ENCODE measurements at regions not wholly inside any gene's neighbourhood (a gene's known extent, or its start where the extent isn't known, plus 50 kb on each side); places are given as distances from the start of the nearest gene placed in this dataset.

DNA sequence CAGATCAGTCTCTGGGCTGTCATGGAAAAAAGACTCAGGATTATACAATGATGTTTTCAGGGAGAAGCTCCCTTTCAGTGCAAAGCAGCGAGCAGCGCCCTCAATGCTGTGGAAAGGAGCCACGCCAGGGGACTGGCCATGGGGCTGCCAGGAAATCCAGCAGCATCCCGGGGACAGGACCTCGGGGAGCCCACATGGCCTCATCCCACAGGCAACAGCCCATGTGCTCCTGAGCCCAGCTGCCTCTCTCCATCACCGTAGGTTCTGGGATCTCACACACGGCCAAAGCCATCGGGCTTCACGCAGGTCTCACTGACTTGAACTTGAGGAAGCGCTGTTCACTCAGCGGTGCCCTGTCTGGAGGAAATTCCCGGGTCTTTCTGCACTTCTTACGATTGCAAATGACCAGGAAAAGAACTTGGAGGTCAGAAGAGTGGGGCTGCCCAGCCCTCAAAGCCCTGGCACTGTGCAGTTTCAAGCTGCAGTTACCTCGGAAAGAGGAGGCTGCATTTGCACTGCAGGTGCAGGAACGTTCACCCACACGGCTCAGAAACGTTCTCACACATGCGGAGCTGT lies 125.9 kb upstream of the THBS2 start:
- no peak for DNase-seq (ENCODE audit: low spot score in 2 of 2)
- Histone ChIP-seq H3K27ac (no peak overlapping the region), H3K9me3 (no peaks in the 10 kb centered on the region), H3K36me3 (no peaks in the 10 kb centered on the region), H3K4me3 (no peak overlapping the region), H3K27me3 (no peaks in the 10 kb centered on the region), H3K4me1 (no peaks in the 10 kb centered on the region)
- intact Hi-C loops (cut with DNase I; ENCODE audit: low total_unique reads) = no loop called here
- no peak for TF ChIP-seq POLR2AphosphoS5 (IDR thresholded peaks at IDR 0.05)
- TF ChIP-seq, protein P1, sequence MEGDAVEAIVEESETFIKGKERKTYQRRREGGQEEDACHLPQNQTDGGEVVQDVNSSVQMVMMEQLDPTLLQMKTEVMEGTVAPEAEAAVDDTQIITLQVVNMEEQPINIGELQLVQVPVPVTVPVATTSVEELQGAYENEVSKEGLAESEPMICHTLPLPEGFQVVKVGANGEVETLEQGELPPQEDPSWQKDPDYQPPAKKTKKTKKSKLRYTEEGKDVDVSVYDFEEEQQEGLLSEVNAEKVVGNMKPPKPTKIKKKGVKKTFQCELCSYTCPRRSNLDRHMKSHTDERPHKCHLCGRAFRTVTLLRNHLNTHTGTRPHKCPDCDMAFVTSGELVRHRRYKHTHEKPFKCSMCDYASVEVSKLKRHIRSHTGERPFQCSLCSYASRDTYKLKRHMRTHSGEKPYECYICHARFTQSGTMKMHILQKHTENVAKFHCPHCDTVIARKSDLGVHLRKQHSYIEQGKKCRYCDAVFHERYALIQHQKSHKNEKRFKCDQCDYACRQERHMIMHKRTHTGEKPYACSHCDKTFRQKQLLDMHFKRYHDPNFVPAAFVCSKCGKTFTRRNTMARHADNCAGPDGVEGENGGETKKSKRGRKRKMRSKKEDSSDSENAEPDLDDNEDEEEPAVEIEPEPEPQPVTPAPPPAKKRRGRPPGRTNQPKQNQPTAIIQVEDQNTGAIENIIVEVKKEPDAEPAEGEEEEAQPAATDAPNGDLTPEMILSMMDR (IDR thresholded peaks at IDR 0.05) = no peak
- TF ChIP-seq POLR2A (IDR thresholded peaks at IDR 0.05) = no peak

- intact Hi-C loops (cut with DNase I; ENCODE audit: low total_unique reads) = no loop called here
- DNase-seq (ENCODE audit: low spot score in 2 of 2) = no peak
- H3K4me3 ChIP-seq = no peak overlapping the region
- no peaks in the 10 kb centered on the region for H3K27me3 ChIP-seq
- TF ChIP-seq POLR2AphosphoS5 (IDR thresholded peaks at IDR 0.05) (no peak), POLR2A (IDR thresholded peaks at IDR 0.05) (no peak)
- TF ChIP-seq, protein P1 (IDR thresholded peaks at IDR 0.05) = no peak
- H3K27ac ChIP-seq = no peak overlapping the region
- H3K36me3 ChIP-seq = no peaks in the 10 kb centered on the region
- no peaks in the 10 kb centered on the region for H3K9me3 ChIP-seq
- no peaks in the 10 kb centered on the region for H3K4me1 ChIP-seq
Observed at GRCh38 chr6:169378620-169379381, 125.2 kb upstream of the THBS2 start.

GRCh38 chr6:169376458-169376857 lies 122.8 kb upstream of the THBS2 start:
- DNase-seq (ENCODE audit: low spot score in 2 of 2) = no peak
- intact Hi-C loops (cut with DNase I; ENCODE audit: low total_unique reads) = no loop called here
- TF ChIP-seq POLR2AphosphoS5 (IDR thresholded peaks at IDR 0.05) (no peak), POLR2A (IDR thresholded peaks at IDR 0.05) (no peak)
- TF ChIP-seq, protein P1 (IDR thresholded peaks at IDR 0.05) = no peak

DNA sequence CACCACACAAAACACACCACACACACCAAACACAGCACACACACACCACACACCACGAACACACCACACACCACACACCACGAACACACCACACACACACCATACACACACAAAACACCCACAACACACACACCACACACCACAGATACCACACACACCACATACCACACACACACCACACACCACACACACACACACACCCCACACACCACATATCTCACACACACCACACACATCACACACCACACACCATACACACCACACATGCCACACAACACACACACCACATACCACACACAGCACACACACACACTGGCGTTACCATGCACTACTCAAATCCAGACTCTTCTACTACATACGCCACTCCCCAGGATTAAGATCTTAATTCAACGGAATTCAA lies 118.9 kb upstream of the THBS2 start:
- no peaks in the 10 kb centered on the region for H3K4me1 ChIP-seq
- no peaks in the 10 kb centered on the region for H3K27me3 ChIP-seq
- intact Hi-C loops (cut with DNase I; ENCODE audit: low total_unique reads) = no loop called here
- H3K36me3 ChIP-seq = no peaks in the 10 kb centered on the region
- H3K27ac ChIP-seq = no peak overlapping the region
- no peak overlapping the region for H3K4me3 ChIP-seq
- no peak for DNase-seq (ENCODE audit: low spot score in 2 of 2)
- TF ChIP-seq, protein P1 (IDR thresholded peaks at IDR 0.05) = no peak
- no peak for TF ChIP-seq POLR2A (IDR thresholded peaks at IDR 0.05)
- no peaks in the 10 kb centered on the region for H3K9me3 ChIP-seq

More at GRCh38 chr6:169376458-169376857, 122.8 kb upstream of the THBS2 start:
- H3K4me3 ChIP-seq = no peak overlapping the region
- no peaks in the 10 kb centered on the region for H3K36me3 ChIP-seq
- no peaks in the 10 kb centered on the region for H3K27me3 ChIP-seq
- no peak overlapping the region for H3K27ac ChIP-seq
- H3K4me1 ChIP-seq = no peaks in the 10 kb centered on the region
- no peaks in the 10 kb centered on the region for H3K9me3 ChIP-seq

GRCh38 chr6:169371344-169372127 lies 117.9 kb upstream of the THBS2 start:
- H3K4me3 ChIP-seq = no peak overlapping the region
- DNase-seq (ENCODE audit: low spot score in 2 of 2) = no peak
- no peaks in the 10 kb centered on the region for H3K27me3 ChIP-seq
- TF ChIP-seq, protein P1 (IDR thresholded peaks at IDR 0.05) = no peak
- no peak for TF ChIP-seq POLR2AphosphoS5 (IDR thresholded peaks at IDR 0.05)
- TF ChIP-seq POLR2A (IDR thresholded peaks at IDR 0.05) = no peak
- intact Hi-C loops (cut with DNase I; ENCODE audit: low total_unique reads) = no loop called here
- peak overlapping the region in 1 of 2 donors; percentile 10 for H3K27ac ChIP-seq
- H3K4me1 ChIP-seq = no peaks in the 10 kb centered on the region
- H3K36me3 ChIP-seq = no peaks in the 10 kb centered on the region
- peaks cover 0 to 2% of the 10 kb centered on the region in 2 donors for H3K9me3 ChIP-seq
